ENCODE measurements at regions not wholly inside any gene's neighbourhood (a gene's known extent, or its start where the extent isn't known, plus 50 kb on each side); places are given as distances from the start of the nearest gene placed in this dataset.

- no peak for TF ChIP-seq POLR2AphosphoS5 (IDR thresholded peaks at IDR 0.05)
- TF ChIP-seq CTCF (IDR thresholded peaks at IDR 0.05 in 8 of 11, conservative IDR thresholded peaks at IDR 0.05 in 3 of 11), result no peak
- no peak for TF ChIP-seq POLR2A (IDR thresholded peaks at IDR 0.05)
Measured at GRCh38 chr5:60492958-60493357, 207.0 kb downstream of the DEPDC1B start.

Data from spleen (tissue), 7 donors.